ENCODE measurements at regions not wholly inside any gene's neighbourhood (a gene's known extent, or its start where the extent isn't known, plus 50 kb on each side); places are given as distances from the start of the nearest gene placed in this dataset.

DNA sequence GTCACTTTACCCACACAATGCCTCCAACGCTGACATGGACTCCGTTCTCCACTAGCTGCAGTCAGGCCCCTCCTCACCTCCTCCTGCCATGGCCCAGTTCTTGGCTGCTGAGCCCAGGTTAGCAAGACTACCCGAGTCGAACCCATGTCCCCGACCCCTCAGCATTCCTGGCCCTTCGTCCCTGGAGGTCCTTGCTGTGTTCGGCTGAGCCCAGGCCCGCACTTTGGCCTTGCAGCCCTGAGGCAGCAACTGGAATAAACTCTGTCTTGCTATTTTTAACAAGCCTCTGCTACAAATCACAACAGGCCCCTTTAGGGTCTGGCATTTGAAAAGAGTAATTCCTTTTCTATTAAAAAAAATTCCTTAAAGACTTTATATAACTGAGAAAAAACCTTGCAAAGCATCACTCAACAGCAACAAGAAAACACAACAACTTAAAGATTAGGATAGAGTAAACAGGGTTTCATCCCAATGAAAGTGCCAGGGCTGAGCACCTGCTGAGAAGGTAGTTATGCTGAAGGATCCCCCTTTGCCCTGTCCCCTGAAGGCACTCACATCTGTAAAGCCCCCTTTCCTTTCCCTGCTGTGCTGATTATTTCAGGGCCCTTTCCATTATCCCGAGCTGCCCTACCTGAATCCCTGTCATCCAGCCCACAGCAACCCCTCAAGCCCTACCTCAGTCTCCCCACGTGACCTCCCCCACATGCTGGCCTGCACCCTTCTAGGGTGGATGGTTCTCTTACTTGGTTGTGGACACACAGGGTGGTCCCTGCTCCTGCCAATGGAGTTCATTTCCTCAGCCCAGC, 120.0 kb upstream of the SNTG2 start:
- DNase-seq (ENCODE audit: low read depth) = no peak

DNA sequence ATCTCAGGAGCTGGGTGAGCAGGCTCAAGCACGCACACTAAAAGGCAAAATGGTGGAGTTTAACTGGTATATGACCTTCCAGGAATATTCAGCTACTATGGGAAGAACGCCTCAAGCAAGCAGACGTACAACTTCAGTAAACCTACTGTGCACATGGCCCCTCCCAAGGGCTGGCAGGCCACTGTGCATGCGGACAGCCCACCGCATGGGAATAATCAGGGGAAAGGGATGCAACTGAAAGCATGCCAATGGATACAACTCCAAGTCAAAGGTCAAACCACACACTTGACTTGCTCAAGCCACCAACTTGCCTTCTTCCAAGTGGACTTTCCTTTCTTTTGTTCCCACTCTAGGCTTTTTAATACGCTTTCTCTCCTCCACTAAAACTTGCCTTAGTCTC, 121.6 kb upstream of the SNTG2 start:
- DNase-seq (ENCODE audit: low read depth) = no peak

DNA sequence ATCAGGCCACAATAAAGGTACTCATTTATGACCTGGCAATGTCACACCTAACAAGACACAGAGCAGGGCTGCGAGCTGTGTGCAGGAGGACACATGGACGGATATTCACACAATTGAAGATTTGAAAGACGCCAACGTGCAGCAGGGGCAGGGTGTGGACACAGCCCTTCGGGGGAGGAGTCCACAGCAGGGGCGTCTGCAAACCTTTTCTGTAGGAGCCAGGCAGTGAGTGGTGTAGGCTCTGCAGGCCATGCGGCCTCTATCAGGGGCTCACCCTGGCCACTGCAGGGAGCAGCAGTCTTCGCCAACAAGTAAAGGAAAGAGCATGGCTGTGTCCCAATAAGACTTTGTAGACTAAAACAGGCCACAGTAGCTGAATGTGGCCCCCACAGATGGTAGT, 125.7 kb upstream of the SNTG2 start:
- no peak for DNase-seq (ENCODE audit: low read depth)

DNA sequence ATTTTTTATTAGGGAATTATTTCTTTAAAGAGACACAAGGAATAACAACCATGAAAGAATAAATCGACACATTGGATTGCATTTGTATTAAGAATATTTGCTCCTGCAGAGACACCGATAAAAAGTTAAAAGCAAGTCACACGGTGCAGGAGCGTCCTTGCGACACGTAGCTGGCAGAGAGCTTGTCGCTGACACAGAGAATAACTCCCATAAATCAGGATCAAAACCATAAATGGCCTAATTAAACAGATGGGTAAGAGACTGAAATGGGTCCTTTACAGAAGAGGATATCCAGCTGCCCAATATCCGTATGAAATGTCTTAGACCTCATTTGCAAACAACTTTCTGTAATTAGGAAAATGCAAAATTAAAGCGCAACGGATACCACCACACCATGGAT, 126.1 kb upstream of the SNTG2 start:
- no peak for DNase-seq (ENCODE audit: low read depth)

DNA sequence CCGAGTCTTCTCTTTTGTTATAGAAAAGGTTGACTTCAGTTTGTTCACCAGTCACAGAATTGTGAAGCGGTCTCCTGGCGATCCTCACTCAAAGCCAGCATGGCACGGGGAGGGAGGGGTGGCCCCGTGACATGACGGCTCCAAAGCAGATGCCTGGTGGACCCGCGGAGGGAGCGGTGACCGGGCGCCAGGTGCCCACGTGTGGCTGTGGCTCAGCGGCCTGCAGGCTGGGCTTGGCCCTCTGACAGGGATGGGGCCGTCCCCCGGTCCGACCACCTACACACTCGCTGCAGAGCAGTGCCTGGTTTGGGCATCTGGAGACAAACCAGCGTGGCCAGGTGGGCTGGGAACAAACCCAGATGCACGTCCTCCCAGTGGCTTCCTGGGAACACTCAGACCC, 129.1 kb upstream of the SNTG2 start:
- no peak for DNase-seq (ENCODE audit: low read depth)

DNA sequence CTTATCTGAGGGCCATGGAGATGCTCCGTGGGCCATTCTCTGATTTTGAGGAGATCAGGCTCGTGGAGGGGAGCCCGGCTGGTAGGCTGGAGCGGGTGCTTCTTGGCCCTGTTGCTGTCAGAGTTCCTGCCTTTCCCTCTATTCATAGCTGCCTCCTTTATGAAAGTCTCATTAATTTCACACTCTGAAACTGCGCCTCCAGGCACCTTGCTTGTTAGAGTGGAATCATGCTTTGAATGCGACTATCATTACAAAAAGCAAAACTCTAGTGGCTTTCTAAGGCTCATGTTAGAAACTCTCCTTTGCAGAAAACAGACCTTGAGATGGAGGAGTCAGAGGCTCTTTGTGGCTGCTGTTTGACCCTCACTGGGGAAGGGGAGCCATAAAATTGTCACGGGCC, 131.0 kb upstream of the SNTG2 start:
- no peak for DNase-seq (ENCODE audit: low read depth)

DNA sequence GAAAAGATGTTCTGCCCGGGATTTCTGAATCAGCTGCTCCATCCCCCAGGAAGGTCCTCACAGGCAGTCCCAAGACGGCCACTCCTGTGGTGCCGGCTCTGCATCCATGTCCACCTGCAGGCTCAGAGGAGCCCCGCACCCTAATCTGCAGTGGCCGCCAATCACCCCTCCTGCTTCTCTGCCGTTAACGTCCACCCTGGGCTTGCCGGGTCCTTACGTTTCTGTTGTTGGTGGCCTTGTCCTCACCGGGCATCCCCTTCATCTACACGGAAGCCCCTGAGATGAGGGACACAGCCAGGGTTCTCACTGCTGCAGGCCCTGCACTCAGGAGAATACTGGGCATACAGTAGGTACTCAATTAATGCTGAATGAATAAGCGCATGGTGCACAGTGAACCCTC, 131.5 kb upstream of the SNTG2 start:
- DNase-seq (ENCODE audit: low read depth) = no peak

DNA sequence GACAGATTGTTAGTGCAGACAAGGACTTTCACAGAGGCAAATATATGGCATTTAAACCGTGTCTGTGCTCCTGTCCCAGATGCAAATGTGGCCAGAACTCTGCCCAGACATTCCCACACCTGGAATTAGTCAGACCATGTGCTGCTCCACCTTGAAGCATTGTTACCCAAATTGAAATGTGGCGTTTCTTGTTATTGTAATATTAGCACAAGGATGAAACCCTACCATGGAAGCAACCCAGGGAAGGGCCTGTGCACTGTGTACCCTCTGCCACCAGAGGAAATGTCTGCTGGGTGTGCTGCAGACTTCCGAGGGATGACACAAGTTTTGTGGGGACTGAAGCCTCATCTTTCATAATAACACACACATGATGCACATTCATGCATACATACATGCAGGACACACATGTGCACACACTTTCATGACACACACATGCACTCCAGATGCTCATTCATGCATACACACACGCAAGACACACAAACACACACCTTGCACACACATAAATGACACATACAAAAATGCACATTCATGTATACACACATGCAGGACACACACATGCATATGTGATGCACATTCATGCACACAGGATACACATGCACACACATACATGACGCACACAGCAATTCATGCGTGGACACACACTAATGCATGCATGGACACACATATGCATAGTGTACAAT, 133.2 kb upstream of the SNTG2 start:
- no peak for DNase-seq (ENCODE audit: low read depth)

DNA sequence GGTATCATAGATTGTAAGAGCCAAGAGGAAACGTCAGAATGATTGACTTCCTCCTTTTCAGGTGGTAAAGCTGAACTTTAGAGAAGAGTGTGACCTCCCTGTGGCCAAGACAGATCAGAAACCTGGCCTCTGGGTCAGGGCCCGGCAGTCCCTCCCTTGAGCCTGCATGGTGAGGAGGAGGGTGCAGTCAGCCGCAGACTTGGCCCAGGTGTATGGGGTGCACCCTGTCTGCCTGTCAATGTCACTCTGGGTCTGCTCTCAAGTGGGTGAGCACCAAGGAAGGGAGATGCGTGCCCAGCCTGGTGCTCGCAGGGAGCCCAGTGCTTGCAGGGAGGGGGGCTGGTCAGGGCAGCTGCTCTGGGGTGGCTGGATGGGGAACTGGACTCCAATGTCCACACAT, 134.4 kb upstream of the SNTG2 start:
- no peak for DNase-seq (ENCODE audit: low read depth)

DNA sequence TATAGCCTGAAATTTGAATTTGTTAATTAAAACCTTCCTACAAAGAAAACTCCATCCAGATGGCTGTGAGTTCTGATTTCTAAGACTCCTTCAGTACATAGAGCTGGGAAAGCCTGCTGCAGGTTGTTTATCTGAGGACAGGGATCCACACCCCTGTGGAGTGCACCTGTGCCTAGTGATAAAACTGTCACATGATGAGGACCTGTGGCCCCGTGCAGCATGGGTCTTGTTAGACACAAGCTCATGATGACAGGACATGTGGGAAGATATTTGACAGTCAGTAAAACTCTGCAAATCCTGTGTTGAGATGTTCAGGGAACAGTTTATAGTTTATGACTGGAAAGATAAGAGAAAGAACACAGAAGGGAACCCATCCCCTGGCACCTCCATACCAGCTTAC, 133.2 kb upstream of the TMEM18 start:
- DNase-seq (ENCODE audit: low read depth) = no peak

DNA sequence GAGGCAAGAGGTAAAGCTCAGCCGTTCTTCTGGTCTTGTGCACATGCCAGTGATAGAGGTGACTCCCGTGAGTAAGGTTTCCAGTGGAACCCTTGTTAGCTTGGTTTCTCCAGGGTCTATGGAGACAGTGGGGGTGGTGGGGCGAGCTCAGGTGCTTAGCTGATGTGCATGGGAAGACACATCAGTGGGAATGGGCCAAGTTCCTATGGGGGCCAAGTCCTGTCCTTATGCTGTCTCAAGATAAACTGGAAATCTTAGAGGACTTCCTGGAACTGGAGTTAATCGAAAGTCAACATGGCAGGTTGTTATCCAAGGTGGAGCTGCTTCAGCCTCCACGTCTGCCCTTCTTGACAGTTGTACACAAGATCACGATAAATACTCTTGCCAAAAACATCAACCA, 130.1 kb upstream of the TMEM18 start:
- no peak for DNase-seq (ENCODE audit: low read depth)

DNA sequence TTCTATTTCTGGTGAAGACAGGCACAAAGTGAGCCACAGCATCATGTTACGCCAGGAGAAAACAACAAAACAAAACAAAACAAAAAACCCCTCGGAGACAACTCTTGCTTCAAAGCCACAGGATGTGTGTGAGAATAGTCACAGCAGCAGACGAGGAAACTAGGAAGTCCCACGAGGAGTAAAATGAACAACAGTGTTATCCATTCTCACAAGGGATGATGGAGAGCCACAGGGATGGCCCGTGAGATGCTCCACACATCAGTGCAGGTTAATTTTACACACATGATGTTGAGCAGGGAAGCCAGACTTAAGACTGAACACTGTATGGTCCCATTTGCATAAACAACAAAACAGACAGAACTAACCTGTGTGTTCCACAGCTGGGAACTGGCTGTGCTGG, 128.5 kb upstream of the TMEM18 start:
- no peak for DNase-seq (ENCODE audit: low read depth)

DNA sequence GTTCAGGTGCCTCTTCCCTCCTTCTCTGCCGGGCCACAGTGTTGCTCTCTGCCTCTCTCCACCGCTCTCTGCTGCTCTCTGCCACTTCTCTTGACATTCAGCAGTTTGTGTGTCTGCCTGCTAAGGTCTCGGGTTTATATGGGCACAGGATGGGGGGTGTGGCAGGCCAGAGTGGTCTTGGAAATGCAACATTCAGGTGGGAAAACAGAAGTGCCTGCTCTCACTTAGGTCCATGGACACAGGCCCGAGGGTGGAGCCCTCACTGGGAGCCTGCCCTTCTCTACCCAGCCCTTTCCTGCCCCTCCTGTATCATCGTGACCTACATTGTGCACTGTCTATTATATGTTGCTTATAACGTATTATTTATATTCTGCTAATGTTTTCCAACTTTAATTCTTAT, 120.8 kb upstream of the TMEM18 start:
- DNase-seq (ENCODE audit: low read depth) = no peak

DNA sequence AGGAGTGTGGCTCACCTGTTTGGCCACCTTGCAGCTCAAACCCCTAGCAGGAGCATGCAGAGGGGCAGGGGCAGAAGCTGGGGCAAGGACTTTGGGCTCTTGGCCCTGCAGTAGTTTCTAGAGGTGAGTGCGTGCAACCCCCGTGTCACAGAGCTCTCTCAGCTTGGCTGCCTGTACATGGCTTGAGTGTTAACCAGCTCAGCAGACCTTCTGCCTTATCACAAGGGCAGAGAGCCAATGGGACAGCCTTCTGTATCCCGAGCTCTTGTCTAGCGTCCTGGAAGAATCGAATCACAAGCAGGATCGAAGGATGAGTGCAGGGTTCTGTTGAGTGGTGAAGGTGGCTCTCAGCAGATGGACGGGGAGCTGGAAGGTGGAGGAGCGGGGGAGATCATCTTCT, 120.3 kb upstream of the TMEM18 start:
- DNase-seq (ENCODE audit: low read depth) = no peak

DNA sequence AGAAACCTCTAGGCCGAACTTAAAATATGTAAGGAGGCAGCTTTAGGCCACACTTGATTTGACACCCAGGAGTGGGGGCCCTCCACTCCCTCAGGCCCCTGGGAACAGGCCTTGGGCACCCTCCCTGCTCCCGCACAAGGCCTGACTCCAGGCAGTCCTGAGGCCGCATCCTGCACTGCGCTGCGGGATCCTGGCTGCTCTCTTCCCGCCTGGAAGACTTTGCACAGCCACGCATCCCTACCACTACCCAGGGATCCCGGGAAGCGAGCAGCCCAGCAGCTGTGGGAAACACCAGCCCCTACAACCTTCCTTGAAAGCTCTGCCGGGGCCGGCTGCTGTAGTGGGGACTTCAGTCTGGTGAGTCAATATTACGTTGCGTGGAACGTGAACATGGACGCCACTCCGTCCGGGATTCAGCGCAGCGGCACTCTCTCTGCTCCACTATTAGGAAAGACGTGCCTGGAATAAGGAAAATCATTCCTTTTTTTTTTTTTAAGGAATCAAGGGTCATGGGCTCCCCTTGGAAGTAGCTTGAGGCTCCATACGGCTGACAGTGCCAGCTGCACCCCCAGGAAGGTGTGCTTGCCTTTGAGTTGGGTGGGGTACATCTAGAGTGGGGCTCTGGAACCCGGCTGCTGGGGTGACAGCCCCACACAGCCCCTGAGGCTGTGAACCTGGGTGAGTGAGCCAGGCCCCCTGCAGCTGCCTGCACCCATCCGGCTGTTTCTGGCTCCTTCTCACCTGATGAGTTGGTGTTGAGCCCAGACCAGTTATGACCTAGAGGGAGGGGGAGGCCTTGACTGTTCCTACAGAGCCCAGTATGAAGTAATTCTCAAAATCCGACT, 119.2 kb upstream of the TMEM18 start:
- DNase-seq (ENCODE audit: low read depth) = no peak

DNA sequence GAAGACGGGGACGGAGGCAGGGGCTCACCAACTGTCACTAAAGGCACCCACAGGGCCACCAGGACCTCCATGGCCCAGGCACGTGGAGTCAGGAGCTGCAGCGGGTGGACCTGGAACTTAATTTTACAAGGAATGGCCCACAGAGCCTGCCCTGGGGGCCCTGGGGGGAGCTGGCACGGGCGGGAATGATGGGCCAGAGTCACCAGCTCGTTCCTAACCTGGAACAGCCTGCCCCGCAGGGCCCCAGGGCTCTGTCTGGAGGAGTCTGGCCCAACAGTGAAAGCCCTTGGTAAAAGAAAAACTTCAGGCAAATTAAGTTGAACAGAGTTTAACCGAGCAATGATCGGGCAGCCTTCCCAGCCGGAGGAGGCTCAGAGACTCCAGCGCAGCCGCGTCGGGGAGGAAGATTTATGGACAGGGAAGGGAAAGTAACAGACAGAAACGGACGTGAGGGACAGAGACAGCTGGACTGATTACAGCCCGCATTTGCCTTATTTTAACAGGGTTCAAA, 118.4 kb upstream of the TMEM18 start:
- DNase-seq (ENCODE audit: low read depth) = no peak

DNA sequence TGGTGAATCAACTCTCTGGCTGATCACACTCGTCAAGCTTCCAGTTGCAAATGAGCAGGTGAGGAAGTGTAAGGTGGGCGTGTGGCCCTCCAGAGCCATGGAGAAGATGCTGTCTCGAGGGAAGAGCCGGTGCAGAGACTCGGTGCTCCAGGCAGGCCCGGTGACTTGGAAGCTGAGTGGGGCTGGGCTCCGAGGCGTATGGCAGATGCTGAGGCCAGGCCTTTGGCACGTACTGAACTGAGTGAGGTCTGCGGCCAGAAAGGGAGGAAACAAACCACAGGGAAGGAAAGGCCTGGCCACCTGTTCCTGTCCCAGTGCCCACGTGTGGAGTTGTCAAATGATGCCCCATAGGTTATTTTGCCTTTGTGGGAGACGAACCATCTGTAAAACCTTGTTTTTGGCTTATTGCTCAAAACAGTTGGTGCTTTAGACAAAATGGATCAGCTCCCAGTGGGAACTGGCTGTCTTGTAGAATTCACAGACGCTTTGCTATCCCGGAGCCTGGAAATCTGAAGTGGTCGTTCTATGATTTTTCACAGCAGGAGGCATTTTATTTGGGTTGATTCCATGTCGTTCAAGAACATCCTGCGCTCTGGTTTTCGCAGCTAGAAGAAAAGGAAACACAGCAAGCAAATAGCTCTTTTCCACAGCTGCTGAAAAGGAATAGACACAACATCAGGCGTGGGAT, 117.5 kb upstream of the TMEM18 start:
- DNase-seq (ENCODE audit: low read depth) = no peak

DNA sequence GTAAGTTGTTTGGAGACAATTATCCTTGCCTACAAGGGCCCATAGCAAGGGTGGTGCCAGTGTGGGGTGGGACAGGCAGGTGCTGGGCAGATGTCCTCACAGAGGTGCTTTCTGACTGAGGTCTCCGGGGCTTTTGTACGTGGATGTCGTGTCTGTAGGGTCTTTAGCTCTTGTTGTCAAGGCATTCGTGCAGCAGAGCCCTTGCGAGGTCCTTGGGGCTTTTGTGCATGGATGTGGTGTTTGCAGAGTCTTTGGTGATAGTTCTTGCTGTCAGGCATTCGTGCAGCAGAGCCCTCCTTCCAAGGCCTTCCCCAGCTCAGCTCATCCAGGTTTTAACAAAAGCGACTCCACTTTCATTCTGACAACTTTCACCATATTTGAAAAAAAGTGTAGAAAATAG, 116.0 kb upstream of the TMEM18 start:
- no peak for DNase-seq (ENCODE audit: low read depth)

DNA sequence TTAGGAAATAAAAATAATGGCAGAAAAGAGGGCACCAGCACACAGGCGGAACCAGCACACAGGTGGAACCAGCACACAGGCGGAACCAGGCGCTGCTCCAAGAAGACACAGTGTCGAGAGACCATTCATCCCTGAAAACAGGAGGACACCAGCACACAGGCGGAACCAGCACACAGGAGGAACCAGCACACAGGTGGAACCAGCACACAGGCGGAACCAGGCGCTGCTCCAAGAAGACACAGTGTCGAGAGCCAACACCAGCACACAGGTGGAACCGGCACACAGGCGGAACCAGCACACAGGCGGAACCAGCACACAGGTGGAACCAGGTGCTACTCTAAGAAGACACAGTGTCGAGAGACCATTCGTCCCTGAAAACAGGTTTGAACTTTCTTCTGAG, 115.5 kb upstream of the TMEM18 start:
- no peak for DNase-seq (ENCODE audit: low read depth)

DNA sequence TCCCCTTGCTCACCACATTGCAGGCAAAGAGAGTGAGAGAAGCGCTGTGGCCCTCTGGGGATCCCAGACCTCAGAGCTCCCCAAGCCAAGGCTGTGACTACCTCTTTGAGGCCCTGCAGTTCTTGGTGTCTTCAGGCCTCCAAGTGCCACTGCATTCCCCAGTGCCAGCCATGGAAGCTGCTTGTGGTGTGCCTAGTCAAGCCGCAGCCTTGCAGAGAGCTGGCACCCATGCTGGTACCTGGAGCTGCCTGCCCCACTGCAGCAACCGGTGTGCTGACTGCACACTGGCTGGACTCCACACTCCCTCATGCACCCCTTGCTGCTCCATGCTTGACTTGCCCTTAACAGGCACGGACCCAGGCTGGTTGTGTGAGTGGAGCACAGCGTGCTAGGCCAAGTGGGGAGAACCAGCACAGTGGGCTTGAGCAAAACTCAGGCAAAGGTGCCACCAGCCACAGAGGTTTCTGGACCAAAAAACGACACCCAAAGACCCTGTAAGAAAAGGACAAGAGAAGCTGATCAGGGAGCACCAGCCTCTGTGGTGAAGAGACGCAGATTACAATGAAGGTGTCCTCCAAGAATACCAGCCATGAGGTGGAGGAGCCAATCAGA, 113.5 kb upstream of the TMEM18 start:
- DNase-seq (ENCODE audit: low read depth) = no peak

DNA sequence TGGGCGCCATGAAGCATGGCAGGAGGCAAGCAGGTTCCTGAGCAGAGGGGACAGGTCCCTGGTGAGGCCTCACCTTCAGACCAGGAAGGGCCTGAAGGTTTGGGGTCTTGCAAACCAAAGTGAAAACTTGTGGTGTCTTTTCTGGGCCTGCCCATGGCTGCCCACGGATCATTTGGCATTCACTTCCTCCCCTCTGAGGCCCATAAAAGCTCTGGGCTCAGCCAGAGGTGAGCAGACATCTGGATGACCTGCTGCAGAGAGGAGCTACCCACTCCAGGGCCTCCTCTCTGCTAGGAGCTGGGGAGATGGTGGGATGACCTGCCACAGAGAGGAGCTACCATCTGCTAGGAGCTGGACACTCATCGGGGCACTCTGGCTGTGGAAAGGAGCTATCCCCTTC, 112.9 kb upstream of the TMEM18 start:
- DNase-seq (ENCODE audit: low read depth) = no peak

DNA sequence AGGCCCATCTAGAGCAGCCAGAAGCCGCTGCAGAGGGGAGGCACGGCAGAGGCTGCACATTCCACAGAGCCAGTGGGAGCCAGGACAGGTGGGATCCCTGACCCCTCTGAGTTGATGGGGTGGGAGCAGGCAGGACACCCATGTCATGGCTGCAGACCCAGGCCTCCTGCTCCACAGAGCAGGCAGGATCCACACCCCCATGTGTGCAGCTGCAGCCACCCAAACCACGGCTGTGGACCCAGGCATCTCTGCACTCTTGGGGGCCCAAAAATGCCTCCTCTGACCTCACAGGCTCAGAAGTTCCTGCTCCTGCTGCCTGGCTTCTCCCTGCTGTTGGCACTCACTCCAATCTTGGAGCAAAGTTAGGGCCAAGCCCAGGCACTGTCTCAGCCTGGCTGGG, 112.3 kb upstream of the TMEM18 start:
- DNase-seq (ENCODE audit: low read depth) = no peak
